Sciatic nerve (tissue), 2 donors: ENCODE measurements at regions not wholly inside any gene's neighbourhood (a gene's known extent, or its start where the extent isn't known, plus 50 kb on each side); places are given as distances from the start of the nearest gene placed in this dataset.

Experiments
- ATAC-seq: fragments of 200-7000 bp; cut with Tn5 transposase; one replicate; pipeline ENCODE4 v1.9.1; 2020; ENCODE audit warnings: mild to moderate bottlenecking, moderate library complexity
- DNase-seq: peaks from one replicate; pipeline ENCODE4 v3.0.0-alpha.2; 2020; ENCODE audit warnings: low spot score
- intact Hi-C: fragments of 100-400 bp; cut with DNase I; formaldehyde crosslinking; loops from one replicate; pipeline ENCODE4 v1.14.2; 2022
- donor health status: DM: no; HTN: no; CAD: no.
- donor health status: DM: no; HTN: no; CAD: no.

- intact Hi-C loops = no loop called here
- no peak for DNase-seq
- ATAC-seq = no peak
Measured at GRCh38 chr10:3511483-3511882, 273.5 kb downstream of the KLF6 start.

DNA sequence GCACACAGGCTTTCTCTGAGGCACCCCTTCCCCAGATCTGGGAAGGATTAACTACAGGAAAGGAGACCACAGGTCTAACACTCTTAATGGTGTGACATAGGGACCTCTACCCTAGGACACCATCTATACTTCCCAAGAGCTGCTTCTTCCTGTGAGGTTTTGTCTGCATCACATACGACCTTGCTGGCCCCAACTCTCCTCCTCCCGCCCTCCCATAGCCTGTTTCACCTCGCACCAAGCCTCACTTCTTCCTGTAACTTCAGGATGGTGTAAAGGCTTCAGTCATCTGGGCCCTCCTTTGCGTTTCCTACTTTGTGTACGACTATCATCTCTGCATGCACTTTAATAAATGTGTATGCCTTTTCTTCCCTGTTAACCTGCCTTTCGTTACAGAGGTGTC, 274.3 kb downstream of the KLF6 start:
- ATAC-seq = peak; percentile 15
- intact Hi-C loops = no loop called here
- no peak for DNase-seq

DNA sequence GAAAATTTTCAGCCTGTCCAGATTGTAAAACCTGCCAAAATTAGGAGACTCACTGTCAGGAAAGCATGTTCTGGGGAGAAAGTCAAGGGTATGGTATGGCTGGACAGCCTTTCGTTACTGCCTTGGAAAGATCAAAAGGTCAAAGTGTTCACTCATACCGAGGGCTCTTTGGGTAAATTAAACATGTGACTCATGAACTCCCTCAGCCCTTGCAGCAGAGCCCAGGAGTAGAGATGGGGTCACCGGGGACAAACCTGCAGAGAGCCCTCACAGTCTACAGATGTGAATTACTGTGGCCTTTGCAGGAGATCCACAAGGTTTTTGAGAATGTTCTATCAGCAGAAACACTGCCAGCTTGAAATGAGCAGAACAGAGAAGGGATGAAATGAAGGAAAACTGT, 275.7 kb downstream of the KLF6 start:
- DNase-seq = no peak

DNA sequence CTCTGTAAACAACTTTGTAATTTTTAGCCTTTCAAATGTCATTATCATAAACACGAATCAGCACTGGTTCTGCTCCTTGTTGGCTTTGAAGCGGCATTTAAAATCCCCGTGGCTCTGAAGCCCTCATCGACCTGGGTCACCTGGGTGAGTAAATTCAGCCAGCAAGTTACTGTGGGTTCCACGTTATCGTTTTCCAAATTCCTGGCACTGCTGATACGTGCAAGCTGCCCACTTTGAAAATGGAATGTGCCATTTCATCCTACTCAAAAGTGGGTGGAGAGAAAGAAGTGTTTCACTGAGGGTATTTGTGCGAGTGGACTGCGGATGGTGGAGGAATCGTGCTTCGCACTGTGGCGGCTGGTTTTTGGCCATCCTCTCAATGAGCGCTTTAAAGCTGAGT, 281.7 kb downstream of the KLF6 start:
- peak; percentile 27 for ATAC-seq
- DNase-seq = no peak
- intact Hi-C loops = no loop called here

More for the DNA sequence above, 275.7 kb downstream of the KLF6 start:
- intact Hi-C loops = no loop called here
- ATAC-seq = no peak

DNA sequence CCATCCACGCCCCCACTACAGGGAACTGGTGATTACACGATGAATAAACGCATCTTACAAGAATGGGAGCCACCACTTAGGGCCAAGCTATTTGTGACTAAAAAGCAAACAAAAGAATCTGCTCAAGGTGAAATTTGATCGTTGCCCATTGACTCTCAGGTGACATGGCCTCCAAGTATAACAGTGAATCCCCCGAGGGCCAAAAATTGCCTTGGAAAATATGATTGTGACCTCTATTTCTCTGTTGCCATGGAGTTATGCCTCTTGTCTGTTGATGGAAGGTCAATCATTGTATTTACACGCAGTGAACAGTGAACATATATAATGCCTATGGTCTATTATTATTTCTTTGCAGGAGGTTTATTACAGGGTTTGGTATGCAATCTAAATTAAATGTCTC, 282.3 kb downstream of the KLF6 start:
- ATAC-seq (no peak), DNase-seq (no peak)
- intact Hi-C loops = no loop called here

GRCh38 chr10:3500408-3500856, 284.6 kb downstream of the KLF6 start:
- peak; percentile 81 for DNase-seq
- intact Hi-C loops = no loop called here
- ATAC-seq = peak; percentile 88

GRCh38 chr10:3499120-3499519, 285.9 kb downstream of the KLF6 start:
- ATAC-seq = no peak
- intact Hi-C loops = no loop called here

GRCh38 chr10:3497581-3497980, 287.4 kb downstream of the KLF6 start:
- intact Hi-C loops = no loop called here
- DNase-seq (no peak), ATAC-seq (no peak)

More at GRCh38 chr10:3499120-3499519, 285.9 kb downstream of the KLF6 start:
- DNase-seq = no peak

GRCh38 chr10:3496138-3496537, 288.9 kb downstream of the KLF6 start:
- intact Hi-C loops = no loop called here
- DNase-seq = no peak

DNA sequence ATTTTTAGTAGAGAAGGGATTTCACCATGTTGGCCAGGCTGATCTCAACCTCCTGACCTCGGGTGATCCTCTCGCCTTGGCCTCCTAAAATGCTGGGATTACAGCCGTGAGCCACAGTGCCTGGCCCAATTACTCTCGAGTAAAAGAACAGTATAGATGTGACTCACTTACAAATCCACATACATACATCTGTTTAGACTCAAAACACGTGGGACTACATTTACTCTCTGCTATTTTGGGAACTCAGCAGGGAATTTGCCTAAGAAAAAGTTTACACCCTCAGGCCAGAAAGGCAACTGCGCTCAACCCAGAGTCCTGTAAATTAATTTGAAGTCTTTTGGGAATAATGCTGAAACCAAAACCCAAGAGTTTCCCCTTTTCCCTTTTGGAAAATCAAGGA, 289.7 kb downstream of the KLF6 start:
- intact Hi-C loops = no loop called here
- ATAC-seq (no peak), DNase-seq (no peak)

More at GRCh38 chr10:3496138-3496537, 288.9 kb downstream of the KLF6 start:
- ATAC-seq = no peak

GRCh38 chr10:3494838-3495230, 290.2 kb downstream of the KLF6 start:
- ATAC-seq (peak; percentile 13), DNase-seq (no peak)
- intact Hi-C loops = no loop called here

DNA sequence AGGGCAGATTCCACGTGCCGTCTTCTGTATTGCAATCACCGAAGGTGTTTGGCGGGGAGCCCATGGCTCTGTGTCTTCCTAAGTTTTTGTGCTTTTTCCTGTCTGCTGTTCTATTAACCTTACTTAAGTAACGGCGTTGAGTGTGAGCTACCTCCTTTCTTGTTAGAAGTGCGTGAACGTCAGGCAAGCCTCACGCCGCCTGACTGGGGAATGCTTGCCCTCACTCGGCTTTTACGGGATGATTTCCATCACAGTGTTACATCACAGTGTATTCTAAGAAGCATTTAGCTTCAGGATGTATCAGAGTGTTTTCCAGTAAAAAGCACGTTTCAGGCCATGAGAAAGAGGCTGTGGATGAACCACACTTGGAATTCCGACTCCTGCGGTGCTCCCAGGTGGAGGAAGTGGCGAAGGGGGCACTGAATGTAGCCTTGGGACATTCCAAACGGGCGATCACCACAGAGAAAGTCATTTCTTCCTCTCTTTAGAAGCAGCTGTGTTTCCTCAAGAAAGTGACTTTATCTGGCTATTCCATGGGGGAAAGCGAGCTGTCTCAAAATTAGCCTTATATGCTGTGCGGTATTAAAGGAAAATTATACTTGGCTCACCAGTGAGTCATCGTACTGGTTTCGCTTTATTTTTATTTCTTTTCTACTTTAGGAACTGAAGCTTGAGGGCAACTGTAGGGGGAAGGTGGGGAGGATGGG, 290.7 kb downstream of the KLF6 start:
- DNase-seq (no peak), ATAC-seq (peak; percentile 56)
- intact Hi-C loops = no loop called here

DNA sequence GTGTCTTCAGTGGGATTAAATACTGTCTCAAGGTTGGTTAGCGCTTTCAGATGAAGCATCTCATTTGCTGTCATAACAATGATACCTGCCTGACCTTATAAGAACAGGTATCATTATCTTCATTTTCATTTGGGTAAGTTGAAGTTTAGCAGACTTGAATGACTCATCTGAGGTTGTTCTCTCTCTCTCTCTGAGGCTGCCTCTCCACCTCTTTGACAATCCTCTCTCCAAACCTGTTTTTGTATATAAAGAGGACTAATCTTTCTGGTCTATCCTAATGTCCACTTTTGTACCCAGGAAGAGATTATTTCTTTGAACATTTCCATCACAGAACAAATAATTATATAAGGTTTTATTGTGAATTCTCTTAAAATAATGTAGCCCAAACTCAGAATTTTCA, 291.4 kb downstream of the KLF6 start:
- ATAC-seq (no peak), DNase-seq (no peak)
- intact Hi-C loops = no loop called here

DNA sequence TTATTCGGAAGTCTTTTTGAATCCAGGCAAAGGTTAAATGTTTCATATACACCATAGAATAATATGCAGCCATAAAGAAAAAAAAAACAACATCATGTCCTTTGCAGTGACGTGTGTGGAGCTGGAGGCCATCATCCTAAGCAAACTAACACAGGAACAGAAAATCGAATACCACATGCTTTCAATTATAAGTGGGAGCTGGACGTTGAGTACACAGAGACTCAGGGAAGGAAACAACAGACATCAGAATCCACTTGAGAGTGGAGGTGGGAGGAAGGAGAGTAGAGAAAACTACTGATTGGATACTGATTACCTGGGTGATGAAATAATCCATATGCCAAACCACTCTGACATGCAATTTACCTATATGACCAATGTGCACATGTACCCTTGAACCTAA, 293.4 kb downstream of the KLF6 start:
- ATAC-seq = no peak
- no peak for DNase-seq
- intact Hi-C loops = no loop called here

DNA sequence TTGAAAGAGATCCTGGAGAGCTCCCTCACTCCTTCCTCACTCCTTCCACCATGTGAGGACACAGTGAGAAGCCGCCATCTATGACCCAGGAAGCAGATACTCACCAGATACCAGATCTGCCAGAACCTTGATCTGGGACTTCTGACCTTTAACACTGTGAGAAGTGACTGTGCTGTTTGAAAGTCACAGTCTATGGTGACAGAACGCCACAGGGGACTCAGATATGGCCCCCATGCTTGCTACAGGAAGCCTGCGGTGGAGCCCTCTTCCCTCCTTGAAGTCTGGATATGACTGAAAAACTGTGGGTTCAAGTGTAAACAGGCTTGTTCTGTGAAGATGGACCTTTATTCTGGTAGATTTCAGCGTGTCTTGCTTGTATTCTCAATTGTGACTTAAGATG, 297.8 kb downstream of the KLF6 start:
- ATAC-seq = no peak
- intact Hi-C loops = no loop called here
- DNase-seq = no peak

GRCh38 chr10:3486346-3487065, 298.5 kb downstream of the KLF6 start:
- ATAC-seq = no peak

DNA sequence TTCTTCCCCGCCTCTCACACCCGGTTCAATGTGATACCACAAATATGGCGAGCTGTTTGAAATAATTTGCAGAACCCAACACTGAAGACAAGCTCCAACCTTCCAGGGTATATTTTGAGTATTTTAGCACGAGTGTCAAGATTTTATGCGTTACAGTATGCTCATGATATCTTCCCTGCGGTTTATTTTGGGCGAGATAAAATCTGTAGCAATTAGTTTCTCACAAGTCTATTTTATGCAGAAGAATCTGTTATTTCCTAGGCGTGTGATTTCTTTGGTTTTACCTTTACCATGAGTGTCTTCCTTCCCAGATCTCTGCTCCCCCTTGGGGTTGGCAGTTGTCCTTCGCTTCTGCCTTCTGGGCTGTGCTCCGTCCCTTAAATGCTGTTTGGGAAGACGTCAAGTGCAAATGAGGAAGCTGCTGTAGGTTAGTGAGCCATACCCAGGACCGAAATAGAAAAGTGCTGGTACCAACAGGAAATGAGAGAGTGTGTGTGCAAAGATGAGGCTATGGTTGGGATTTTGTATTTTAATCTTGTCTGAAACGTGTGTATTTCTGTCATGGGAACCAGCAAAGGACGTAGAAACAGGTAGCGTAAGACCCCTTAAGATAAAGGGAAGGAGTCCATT, 299.8 kb downstream of the KLF6 start:
- intact Hi-C loops = no loop called here
- no peak for DNase-seq
- peak; percentile 29 for ATAC-seq

More at GRCh38 chr10:3486346-3487065, 298.5 kb downstream of the KLF6 start:
- no peak for DNase-seq
- intact Hi-C loops = no loop called here

DNA sequence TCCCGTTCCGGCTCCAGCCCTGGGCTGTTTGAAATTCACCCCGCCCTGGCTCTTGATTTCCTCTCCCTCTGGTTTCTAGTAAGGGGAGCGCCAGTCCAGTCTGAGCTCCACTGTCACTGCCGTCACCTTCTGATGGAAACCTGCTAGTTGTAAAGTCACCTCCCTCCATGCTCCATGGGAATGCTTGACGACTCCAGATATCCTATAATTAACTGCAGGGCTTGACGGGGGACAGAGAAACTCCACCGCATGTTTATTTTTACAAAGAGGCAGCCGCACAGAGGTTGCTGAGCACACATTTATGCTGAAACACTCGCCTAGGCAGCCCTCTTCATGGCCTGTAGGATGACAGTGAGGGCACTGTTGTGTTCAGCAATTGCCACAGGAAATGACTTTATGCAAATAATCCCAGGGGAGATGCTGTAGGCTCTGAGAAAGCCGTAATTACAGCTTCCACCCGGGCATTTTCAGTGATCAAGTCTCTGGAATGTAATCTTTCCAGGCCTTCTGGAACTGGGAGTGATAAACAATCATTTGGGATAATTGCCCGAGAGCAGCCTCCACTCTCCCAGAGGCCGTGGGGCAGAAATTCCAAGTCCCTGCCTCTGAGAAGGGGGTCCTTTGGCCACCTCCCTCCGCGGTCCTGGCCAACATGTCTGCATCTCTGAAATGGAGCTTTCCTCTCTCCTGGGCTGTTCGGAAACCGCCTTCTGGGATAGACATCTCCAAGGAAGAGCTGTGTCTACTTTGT, 300.5 kb downstream of the KLF6 start:
- intact Hi-C loops = no loop called here
- DNase-seq = no peak

DNA sequence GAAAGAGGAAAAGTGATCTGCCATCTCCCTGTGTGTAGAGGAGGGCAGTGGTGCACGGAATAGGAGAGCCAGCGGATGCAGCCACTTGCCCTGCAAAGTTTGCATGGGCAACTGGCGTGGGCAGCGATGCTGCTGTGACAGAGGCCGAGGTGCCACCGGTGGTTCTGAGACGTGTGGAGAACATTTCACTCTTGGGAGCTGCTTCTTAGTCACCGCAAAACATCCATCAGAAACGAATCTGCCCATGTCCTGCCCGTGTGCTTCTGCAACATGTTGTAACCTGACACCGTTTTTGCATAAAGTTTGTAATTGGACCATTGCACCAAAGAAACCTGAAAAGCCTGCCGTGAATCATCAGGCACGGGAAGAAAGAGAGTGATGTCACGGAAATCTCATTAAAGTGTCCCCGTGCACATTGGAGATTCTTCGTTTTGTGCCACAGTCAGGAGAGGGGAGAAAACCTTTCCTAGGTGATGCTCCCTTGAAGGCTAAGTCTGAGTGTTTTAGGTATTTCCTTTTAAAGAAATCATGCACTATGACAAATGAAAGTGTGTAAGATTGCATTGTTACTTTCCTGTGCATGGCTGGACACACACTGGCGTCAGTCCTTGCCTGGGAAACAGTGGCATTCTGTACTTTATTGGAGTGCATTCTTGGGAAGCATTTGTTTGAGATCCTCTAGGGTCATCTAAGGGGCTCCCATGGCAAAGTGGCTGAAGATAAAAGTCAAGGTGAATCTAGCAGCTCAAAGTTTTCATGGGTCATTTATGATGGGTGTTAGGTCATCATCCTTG, 302.6 kb downstream of the KLF6 start:
- no peak for DNase-seq
- peak; percentile 87 for ATAC-seq

More for the DNA sequence above, 300.5 kb downstream of the KLF6 start:
- peak; percentile 25 for ATAC-seq

More for the DNA sequence above, 302.6 kb downstream of the KLF6 start:
- intact Hi-C loops = no loop called here
